ENCODE measurements at regions not wholly inside any gene's neighbourhood (a gene's known extent, or its start where the extent isn't known, plus 50 kb on each side); places are given as distances from the start of the nearest gene placed in this dataset.

DNA sequence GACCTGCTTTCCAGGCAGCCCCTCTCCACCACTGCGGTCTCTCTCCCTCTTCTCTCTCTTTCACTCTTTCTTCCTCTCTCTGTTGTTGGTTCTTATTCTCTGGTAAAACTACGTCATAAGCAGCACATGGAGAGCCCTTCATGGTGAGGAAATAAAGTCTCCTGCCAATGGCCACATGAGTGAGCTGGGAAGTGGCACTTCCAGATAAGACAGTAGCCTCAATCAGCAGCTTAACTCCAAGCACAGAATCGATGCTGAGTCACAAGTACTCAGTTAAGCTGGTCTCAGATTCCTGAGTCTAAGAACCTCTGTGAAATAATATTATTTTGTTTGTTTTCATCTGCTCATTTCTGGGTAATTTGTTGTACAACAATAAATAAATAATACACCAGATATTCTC is 500.1 kb downstream of the GABRG2 start:
- no peak for DNase-seq
- POLR2A ChIA-PET: no interaction called here
- CTCF ChIA-PET: no interaction called here
- Histone ChIP-seq H3K36me3 (ENCODE audit: control insufficient read depth, insufficient read depth, low read length) (no peaks in the 10 kb centered on the region), H3K27me3 (replicated peaks; ENCODE audit: control insufficient read depth, insufficient read depth, low read length) (no peaks in the 10 kb centered on the region), H3K4me3 (ENCODE audit: low read depth, low read length) (no peak overlapping the region), H3K4me1 (no peaks in the 10 kb centered on the region), H3K9me3 (no peaks in the 10 kb centered on the region)
- Mint-ChIP-seq H3K4me3 (ENCODE audit: unreplicated experiment) (no peak overlapping the region), H3K4me1 (ENCODE audit: low read depth, unreplicated experiment) (no peaks in the 10 kb centered on the region), H3K27me3 (ENCODE audit: insufficient read depth, unreplicated experiment) (no peaks in the 10 kb centered on the region), H3K36me3 (ENCODE audit: insufficient read depth, unreplicated experiment) (no peaks in the 10 kb centered on the region), H3K9me3 (ENCODE audit: unreplicated experiment) (no peaks in the 10 kb centered on the region), H3K27ac (ENCODE audit: unreplicated experiment) (no peak overlapping the region)
- BruUV-seq (replicated peaks): no TSS peak
- intact Hi-C loops (cut with micrococcal nuclease; ENCODE audit: unreplicated experiment): no loop called here
- no peak for TF ChIP-seq CTCF (IDR thresholded peaks at IDR 0.05; ENCODE audit: insufficient read depth in 1 of 2, low read depth in 1 of 2, low read length in 1 of 2, severe bottlenecking in 1 of 2, unreplicated experiment in 1 of 2)

GRCh38 chr5:162573758-162574157 is 506.2 kb downstream of the GABRG2 start:
- Histone ChIP-seq H3K36me3 (ENCODE audit: control insufficient read depth, insufficient read depth, low read length) (no peaks in the 10 kb centered on the region), H3K9me3 (no peaks in the 10 kb centered on the region), H3K27me3 (replicated peaks; ENCODE audit: control insufficient read depth, insufficient read depth, low read length) (no peaks in the 10 kb centered on the region), H3K4me1 (no peaks in the 10 kb centered on the region), H3K4me3 (ENCODE audit: low read depth, low read length) (no peak overlapping the region)
- CTCF ChIA-PET: no interaction called here
- Mint-ChIP-seq H3K4me3 (ENCODE audit: unreplicated experiment) (no peak overlapping the region), H3K36me3 (ENCODE audit: insufficient read depth, unreplicated experiment) (no peaks in the 10 kb centered on the region), H3K27ac (ENCODE audit: unreplicated experiment) (no peak overlapping the region), H3K4me1 (ENCODE audit: low read depth, unreplicated experiment) (no peaks in the 10 kb centered on the region), H3K9me3 (ENCODE audit: unreplicated experiment) (peaks cover under 1% of the 10 kb centered on the region), H3K27me3 (ENCODE audit: insufficient read depth, unreplicated experiment) (no peaks in the 10 kb centered on the region)
- POLR2A ChIA-PET: no interaction called here
- no TSS peak for BruUV-seq (replicated peaks)
- intact Hi-C loops (cut with micrococcal nuclease; ENCODE audit: unreplicated experiment): no loop called here
- DNase-seq: no peak
- TF ChIP-seq CTCF (IDR thresholded peaks at IDR 0.05; ENCODE audit: insufficient read depth in 1 of 2, low read depth in 1 of 2, low read length in 1 of 2, severe bottlenecking in 1 of 2, unreplicated experiment in 1 of 2): no peak

GRCh38 chr5:162591724-162592123 is 524.2 kb downstream of the GABRG2 start:
- ChIA-PET POLR2A (no interaction called here), CTCF (interaction anchor here (0.9 kb wide), 1 partner anchor 18 kb away, joined by 3 read pairs; no protein-coding TSS in a partner anchor)
- Histone ChIP-seq H3K9me3 (no peaks in the 10 kb centered on the region; the same call in 1 of the 2 replicates), H3K27me3 (replicated peaks; ENCODE audit: control insufficient read depth, insufficient read depth, low read length) (no peaks in the 10 kb centered on the region), H3K4me1 (no peaks in the 10 kb centered on the region), H3K36me3 (ENCODE audit: control insufficient read depth, insufficient read depth, low read length) (no peaks in the 10 kb centered on the region), H3K4me3 (ENCODE audit: low read depth, low read length) (no peak overlapping the region)
- DNase-seq: no peak
- Mint-ChIP-seq H3K36me3 (ENCODE audit: insufficient read depth, unreplicated experiment) (no peaks in the 10 kb centered on the region), H3K27me3 (ENCODE audit: insufficient read depth, unreplicated experiment) (no peaks in the 10 kb centered on the region), H3K27ac (ENCODE audit: unreplicated experiment) (no peak overlapping the region), H3K4me3 (ENCODE audit: unreplicated experiment) (no peak overlapping the region), H3K9me3 (ENCODE audit: unreplicated experiment) (peaks cover 9% of the 10 kb centered on the region), H3K4me1 (ENCODE audit: low read depth, unreplicated experiment) (no peaks in the 10 kb centered on the region)
- TF ChIP-seq CTCF (IDR thresholded peaks at IDR 0.05; ENCODE audit: insufficient read depth in 1 of 2, low read depth in 1 of 2, low read length in 1 of 2, severe bottlenecking in 1 of 2, unreplicated experiment in 1 of 2): no peak
- no TSS peak for BruUV-seq (replicated peaks)
- intact Hi-C loops (cut with micrococcal nuclease; ENCODE audit: unreplicated experiment): no loop called here

All from Caco-2 (cell line).